Kidney epithelial cell (primary cell): ENCODE measurements at regions not wholly inside any gene's neighbourhood (a gene's known extent, or its start where the extent isn't known, plus 50 kb on each side); places are given as distances from the start of the nearest gene placed in this dataset.

Experiments used
- DNase-seq: peaks from one replicate; pipeline ENCODE4 v3.0.0-alpha.2; 2010; ENCODE audit warnings: low read depth
- H3K27me3 ChIP-seq: 2 replicates; pipeline ENCODE4 v1.6.0; 2011; ENCODE audit warnings: low read length; ENCODE audit not compliant: control insufficient read depth, insufficient read depth
- H3K36me3 ChIP-seq: 2 replicates; pipeline ENCODE4 v1.5.1; 2011; ENCODE audit warnings: low read length; ENCODE audit not compliant: control insufficient read depth, insufficient read depth
- H3K4me3 ChIP-seq: 2 replicates; pipeline ENCODE4 v1.5.1; 2011; ENCODE audit warnings: low read depth, mild to moderate bottlenecking, control low read depth, low read length
- TF ChIP-seq, protein P1 (sequence below): IDR thresholded peaks from 2 replicates; pipeline ENCODE4 v1.5.1; 2011; ENCODE audit warnings: mild to moderate bottlenecking, moderate library complexity, low read length, control low read depth, inconsistent platforms; ENCODE audit not compliant: insufficient read depth, poor library complexity, severe bottlenecking

DNA sequence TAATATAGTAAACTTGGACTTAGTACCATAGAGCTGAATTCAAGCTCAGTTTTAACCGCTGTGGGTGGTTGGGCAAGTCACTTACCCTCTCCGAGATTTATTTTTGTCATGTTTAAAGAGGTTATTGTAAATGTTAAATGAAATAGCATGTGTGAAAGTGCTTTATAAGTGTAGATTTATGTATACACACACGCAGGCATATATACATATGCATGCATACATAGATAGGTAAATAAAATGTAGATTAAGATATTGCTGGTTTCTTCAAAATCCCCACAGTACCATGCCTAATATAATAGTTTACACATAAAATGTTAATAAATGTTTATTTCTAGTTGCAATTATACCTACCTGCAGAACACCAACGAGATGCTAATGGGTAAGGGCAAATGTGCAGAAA, 164.5 kb upstream of the EGFLAM start:
- TF ChIP-seq, protein P1, sequence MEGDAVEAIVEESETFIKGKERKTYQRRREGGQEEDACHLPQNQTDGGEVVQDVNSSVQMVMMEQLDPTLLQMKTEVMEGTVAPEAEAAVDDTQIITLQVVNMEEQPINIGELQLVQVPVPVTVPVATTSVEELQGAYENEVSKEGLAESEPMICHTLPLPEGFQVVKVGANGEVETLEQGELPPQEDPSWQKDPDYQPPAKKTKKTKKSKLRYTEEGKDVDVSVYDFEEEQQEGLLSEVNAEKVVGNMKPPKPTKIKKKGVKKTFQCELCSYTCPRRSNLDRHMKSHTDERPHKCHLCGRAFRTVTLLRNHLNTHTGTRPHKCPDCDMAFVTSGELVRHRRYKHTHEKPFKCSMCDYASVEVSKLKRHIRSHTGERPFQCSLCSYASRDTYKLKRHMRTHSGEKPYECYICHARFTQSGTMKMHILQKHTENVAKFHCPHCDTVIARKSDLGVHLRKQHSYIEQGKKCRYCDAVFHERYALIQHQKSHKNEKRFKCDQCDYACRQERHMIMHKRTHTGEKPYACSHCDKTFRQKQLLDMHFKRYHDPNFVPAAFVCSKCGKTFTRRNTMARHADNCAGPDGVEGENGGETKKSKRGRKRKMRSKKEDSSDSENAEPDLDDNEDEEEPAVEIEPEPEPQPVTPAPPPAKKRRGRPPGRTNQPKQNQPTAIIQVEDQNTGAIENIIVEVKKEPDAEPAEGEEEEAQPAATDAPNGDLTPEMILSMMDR, result no peak
- no peaks in the 10 kb centered on the region for H3K27me3 ChIP-seq
- DNase-seq, result no peak

DNA sequence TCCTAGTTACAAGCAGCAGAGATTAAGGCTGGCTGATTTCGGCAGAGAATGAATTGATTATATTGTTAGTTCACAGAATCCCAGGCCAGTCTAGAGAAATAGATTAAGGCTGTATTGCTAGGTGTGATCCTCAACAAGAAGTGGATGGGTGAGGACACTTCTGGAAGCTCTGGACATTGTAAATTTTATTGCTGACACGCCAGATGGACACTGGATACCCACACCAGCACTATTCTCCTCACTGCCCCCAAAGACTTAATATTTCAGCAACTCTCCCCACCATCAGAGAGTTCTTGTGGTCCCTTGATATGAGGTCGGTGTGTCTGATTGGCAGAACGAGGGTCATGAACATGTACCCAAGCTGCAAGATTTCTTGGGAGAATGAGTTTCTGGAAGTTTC, 171.6 kb upstream of the EGFLAM start:
- Histone ChIP-seq H3K27me3 (no peaks in the 10 kb centered on the region), H3K36me3 (no peaks in the 10 kb centered on the region), H3K4me3 (no peak overlapping the region)
- no peak for DNase-seq
- TF ChIP-seq, protein P1, result no peak

More for the DNA sequence above, 164.5 kb upstream of the EGFLAM start:
- H3K36me3 ChIP-seq, result no peaks in the 10 kb centered on the region
- no peak overlapping the region for H3K4me3 ChIP-seq

DNA sequence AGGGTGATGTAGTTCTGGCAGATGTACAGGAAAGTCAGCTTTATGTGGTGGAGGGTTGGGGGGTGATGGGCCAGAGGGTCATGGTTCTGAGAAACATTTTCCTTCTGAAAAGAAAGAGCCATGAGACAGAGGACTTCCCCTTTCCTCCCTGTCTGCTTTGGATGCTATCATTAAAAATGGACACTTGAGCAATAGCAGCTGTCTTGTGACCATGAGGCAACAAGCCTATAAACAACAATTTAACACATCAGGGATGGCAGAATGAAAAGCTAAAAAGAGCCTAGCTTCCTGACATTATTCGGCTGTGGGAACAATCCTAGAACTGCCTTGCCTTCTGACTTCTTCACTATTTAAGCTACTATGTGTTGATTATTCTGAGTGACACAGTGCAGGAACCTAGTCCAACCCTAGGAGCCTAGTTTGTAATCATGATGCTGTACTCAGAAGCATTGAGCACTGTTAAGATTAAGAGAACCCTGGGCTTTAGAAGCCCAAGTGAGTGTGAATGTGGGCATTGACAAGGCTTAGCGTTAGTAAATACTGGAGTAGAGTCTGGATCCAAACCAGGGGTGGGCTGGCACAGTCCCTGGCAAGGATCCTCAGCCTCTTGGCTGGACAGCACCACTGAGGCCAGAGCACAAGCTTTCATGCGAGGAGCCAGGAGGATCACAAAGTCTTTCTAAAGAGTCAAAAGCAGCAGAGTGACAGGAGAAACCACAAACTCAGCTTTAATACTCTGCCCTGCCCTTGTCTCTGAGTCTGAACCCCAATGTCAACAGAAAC, 178.5 kb upstream of the EGFLAM start:
- TF ChIP-seq, protein P1, result no peak
- no peak for DNase-seq
- H3K27me3 ChIP-seq, result no peaks in the 10 kb centered on the region
- H3K36me3 ChIP-seq, result no peaks in the 10 kb centered on the region
- no peak overlapping the region for H3K4me3 ChIP-seq

DNA sequence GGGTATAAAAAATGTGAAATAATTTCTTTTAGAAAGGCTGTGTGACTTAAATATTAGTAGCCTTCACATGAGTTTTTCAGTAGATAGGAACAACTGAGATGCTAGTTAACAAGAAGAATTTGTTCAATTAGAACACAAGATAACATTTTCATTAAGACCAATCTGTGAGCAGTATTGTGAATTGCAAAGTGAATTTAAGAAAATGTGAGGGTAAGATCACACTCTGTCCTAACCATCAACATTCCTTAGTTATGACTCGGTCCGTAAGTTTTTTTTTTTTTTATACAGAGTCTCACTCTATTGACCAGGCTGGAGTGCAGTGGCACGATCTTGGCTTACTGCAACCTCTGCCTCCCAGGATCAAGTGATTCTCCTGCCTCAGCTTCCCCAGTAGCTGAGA, 180.2 kb upstream of the EGFLAM start:
- TF ChIP-seq, protein P1, result no peak
- DNase-seq, result no peak
- H3K4me3 ChIP-seq, result no peak overlapping the region
- H3K36me3 ChIP-seq, result no peaks in the 10 kb centered on the region
- H3K27me3 ChIP-seq, result no peaks in the 10 kb centered on the region

DNA sequence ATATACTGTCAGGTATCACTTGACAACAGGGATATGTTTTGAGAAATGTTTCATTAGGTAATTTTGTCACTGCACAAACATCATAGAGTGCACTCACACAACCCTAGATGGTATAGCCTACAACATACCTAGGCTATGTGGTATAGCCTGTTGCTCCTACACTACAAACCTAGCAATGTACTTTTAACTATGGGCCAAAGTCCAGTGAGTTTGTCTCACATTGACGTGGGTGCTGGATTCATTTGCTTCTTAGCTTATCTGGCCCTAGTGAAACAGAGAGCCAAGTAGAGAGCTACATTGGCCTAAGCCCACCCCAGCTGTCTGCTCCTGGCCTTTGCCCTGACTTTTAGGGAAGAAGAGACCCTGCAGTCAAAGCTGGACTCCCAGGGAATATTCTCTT, 180.7 kb upstream of the EGFLAM start:
- Histone ChIP-seq H3K4me3 (no peak overlapping the region), H3K36me3 (no peaks in the 10 kb centered on the region), H3K27me3 (no peaks in the 10 kb centered on the region)
- no peak for DNase-seq
- TF ChIP-seq, protein P1, result no peak
